ENCODE measurements at regions not wholly inside any gene's neighbourhood (a gene's known extent, or its start where the extent isn't known, plus 50 kb on each side); places are given as distances from the start of the nearest gene placed in this dataset.
"Not testable (repeated sequence)": the region's sequence is repeated elsewhere in the genome, so short reads cannot be mapped to it uniquely, and the experiment has no call there.

- DNase-seq, result no peak
- TF ChIP-seq GATA1 (IDR thresholded peaks at IDR 0.05; ENCODE audit: low read depth, low read length), result no peak
- no peak for TF ChIP-seq POLR2A (IDR thresholded peaks at IDR 0.05; ENCODE audit: low read length)
Observed at GRCh38 chrY:20042993-20043392, 298.5 kb upstream of the KDM5D start.

GRCh38 chrY:20025676-20026075 is 281.1 kb upstream of the KDM5D start:
- TF ChIP-seq GATA1 (IDR thresholded peaks at IDR 0.05; ENCODE audit: low read depth, low read length) (no peak), POLR2A (IDR thresholded peaks at IDR 0.05; ENCODE audit: low read length) (no peak)
- DNase-seq, result peak; percentile 0 to 37

- not testable (repeated sequence) for DNase-seq
Observed at GRCh38 chrY:19993410-19993809, 248.9 kb upstream of the KDM5D start.

DNA sequence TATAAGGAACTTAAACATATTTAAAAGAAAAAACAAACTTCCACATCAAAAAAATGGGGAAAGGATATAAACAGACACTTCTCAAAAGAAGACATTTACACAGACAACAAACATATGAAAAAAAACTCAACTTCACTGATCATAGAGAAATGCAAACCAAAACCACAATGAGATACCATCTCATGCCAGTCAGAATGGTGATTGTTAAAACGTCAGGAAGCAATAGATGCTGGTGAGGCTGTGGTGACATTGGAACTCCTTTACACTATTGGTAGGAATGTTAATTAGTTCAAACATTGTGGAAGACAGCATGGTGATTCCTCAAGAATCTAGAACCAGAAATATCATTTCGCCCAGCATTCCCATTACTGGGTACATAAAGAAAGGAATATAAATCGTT is 228.5 kb upstream of the KDM5D start:
- DNase-seq, result no peak
- no peak for TF ChIP-seq GATA1 (IDR thresholded peaks at IDR 0.05; ENCODE audit: low read depth, low read length)
- TF ChIP-seq POLR2A (IDR thresholded peaks at IDR 0.05; ENCODE audit: low read length), result no peak

DNA sequence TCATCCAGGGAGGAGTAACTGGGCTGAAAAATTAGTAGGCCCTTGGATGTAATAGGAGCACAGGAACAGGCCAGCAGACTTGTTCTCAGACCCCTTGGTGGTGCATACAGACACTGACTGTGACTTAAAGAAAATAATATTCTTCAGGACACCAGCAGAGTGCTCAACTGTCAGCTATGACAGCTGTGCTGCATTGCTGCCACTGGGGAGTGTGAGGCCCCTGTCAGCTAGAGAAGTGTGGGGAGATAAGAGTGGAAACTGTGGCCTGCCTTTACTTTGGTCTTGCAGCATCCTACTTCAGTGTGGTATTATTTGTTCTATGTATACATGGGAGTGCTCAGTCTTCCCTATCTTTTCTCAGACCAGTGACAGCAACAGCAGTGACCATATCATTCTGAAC is 203.2 kb upstream of the KDM5D start:
- DNase-seq, result no peak
- TF ChIP-seq POLR2A (IDR thresholded peaks at IDR 0.05; ENCODE audit: low read length) (no peak), GATA1 (IDR thresholded peaks at IDR 0.05; ENCODE audit: low read depth, low read length) (no peak)

DNA sequence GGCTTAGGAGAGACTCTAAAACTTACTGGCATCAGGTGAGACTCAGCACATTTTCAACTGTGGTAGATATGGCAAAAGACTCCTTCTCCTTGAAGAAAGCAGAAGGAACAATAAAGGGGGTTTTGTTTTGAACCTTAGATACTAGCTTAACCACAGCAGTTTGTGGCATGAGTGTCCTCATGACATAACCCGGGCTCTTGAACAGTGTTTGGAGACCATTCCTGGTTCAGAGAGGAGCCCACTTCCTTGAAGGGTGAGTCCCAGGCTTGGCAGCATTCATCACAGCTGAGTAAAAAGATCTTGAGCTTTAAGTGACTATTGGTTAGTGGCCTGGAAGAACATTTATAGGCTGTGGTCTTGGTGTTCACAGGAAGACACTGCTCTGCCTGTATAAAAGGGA is 154.5 kb upstream of the KDM5D start:
- no peak for DNase-seq
- no peak for TF ChIP-seq GATA1 (IDR thresholded peaks at IDR 0.05; ENCODE audit: low read depth, low read length)

DNA sequence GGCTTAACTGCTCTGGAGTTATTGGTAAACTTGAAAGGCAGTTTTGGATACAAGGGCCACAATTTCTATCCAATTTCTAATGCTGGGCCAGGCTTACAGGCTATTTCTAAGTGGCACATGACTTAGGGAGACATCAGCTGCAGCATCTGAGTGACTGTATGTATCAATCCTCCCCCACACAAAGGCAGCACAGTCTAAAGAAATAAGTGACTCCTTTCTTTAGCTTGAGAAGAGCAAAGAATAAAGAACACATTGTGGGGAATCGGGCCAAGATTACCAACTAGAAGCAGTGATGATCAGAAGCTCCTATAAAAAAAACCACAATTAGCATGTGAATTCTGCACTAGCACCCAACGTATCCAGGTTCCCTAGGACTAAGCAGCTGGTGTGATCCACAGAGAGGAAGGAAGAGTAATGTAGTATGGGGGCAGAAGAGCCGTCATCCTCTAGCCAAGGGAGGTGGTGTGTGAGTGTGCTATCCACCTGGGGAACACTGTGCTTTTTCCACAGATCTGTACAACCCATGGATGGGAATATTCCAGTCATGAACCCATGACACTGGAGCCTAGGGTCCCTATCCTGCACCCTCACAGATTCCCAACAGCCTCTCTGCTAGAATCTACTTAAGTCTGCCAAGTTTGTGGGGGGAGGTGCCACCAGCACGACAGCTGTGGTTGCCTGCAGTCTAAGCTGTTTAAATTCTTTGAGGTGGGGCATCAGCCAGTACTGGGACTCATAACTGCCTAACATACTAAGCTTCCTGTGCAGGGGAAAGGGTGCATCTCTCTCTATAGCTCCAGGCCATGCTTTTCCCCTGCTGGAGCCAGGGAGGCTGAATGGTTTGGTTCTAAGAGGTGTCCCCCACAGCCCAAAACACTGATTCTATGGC is 147.8 kb upstream of the KDM5D start:
- TF ChIP-seq GATA1 (IDR thresholded peaks at IDR 0.05; ENCODE audit: low read depth, low read length) (no peak), POLR2A (IDR thresholded peaks at IDR 0.05; ENCODE audit: low read length) (no peak)
- DNase-seq, result no peak

DNA sequence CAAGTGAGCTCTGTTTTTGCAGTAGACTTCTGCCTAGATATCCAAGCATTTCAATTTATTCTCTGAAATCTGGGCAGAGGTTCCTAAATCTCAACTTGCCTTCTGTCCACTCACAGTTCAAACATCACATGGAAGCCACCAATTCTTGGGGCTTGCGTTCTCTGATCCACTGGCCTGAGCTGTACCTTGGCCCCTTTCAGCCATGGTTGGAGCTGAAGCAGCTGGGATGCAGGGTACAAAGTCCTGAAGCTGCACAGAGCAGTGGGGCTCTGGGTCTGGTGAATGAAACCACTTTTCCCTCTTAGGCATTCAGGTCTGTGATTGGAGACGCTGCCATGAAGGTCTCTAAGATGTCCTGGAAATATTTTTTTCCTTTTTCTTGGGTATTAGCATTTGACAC is 137.6 kb upstream of the KDM5D start:
- DNase-seq, result no peak
- TF ChIP-seq POLR2A (IDR thresholded peaks at IDR 0.05; ENCODE audit: low read length) (no peak), GATA1 (IDR thresholded peaks at IDR 0.05; ENCODE audit: low read depth, low read length) (no peak)

DNA sequence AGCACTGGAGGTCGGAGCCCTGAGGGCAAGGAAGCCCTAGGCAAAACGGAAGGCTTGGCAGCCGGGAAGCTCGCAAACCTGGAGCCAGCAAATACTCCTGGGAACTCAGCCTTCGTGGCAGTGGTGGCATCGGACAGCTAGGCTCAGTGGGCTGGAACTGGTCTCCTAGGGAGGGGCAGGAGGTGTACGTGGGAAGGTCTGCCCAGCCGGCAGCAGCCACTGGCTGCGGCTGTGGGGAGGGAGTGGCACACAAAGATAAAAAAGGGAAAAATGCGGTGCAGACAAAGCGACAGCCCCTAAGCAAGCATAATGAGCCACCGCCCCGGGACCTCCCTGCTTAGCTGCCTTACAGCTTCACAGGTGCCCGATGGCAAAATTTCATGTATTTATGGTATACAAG is 125.2 kb upstream of the KDM5D start:
- no peak for DNase-seq
- no peak for TF ChIP-seq GATA1 (IDR thresholded peaks at IDR 0.05; ENCODE audit: low read depth, low read length)
- no peak for TF ChIP-seq POLR2A (IDR thresholded peaks at IDR 0.05; ENCODE audit: low read length)

- DNase-seq, result no peak
- TF ChIP-seq POLR2A (IDR thresholded peaks at IDR 0.05; ENCODE audit: low read length) (no peak), GATA1 (IDR thresholded peaks at IDR 0.05; ENCODE audit: low read depth, low read length) (no peak)
Observed at GRCh38 chrY:19869281-19869680, 124.8 kb upstream of the KDM5D start.

DNA sequence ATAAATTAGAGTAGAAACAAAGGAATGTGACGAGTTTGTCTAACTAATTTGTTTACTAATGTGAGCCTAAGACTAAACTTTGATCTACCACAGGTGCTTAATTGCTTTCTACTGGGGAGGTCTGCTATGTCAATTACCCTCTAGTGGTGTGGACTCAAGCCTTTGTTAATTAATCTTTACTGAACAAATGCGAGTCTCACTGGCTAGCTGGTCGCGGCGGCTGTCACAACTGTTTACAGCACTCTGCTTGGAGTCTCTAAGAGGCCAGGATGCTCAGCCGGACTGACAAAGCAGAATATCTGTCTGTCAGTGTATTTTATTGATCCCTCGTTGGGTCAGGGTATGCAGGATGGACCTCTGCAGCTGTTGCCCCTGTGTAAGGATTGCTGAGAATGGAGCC is 124.1 kb upstream of the KDM5D start:
- DNase-seq, result no peak
- no peak for TF ChIP-seq POLR2A (IDR thresholded peaks at IDR 0.05; ENCODE audit: low read length)
- no peak for TF ChIP-seq GATA1 (IDR thresholded peaks at IDR 0.05; ENCODE audit: low read depth, low read length)

DNA sequence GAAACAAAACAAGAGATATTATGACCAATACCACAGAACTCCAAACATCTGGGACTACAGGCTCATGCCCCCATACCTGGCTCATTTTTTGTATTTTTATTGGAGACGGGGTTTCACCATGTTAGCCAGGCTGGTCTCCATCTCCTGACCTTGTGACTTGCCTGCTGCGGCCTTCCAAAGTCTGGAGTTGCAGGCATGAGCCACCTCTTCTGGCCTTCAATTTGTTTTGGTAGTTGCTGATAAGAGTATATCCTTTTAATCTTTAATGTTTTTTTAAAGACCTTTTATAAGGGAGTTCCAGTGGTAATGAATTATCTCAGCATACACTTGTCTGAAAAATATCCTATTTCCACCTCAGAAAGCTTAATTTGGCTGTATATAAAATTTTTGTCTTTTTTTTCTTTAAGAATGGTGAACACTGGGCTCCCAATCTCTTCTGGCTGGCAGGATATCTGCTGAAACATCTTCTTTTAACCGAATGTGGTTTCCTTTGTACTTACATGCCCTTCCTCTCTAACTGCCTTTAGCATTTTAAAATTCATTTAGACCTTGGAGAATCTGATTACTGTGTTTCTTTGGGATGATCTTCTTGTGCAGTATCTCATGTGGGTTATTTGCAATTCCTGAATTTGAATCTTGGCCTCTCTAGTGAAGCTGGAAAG is 112.1 kb upstream of the KDM5D start:
- no peak for DNase-seq
- TF ChIP-seq POLR2A (IDR thresholded peaks at IDR 0.05; ENCODE audit: low read length), result no peak
- no peak for TF ChIP-seq GATA1 (IDR thresholded peaks at IDR 0.05; ENCODE audit: low read depth, low read length)

- TF ChIP-seq GATA1 (IDR thresholded peaks at IDR 0.05; ENCODE audit: low read depth, low read length), result no peak
- no peak for TF ChIP-seq POLR2A (IDR thresholded peaks at IDR 0.05; ENCODE audit: low read length)
- DNase-seq, result no peak
Observed at GRCh38 chrY:19842972-19843371, 98.4 kb upstream of the KDM5D start.

- no peak for DNase-seq
Observed at GRCh38 chrY:19824136-19824535, 79.6 kb upstream of the KDM5D start.

GRCh38 chrY:19818546-19818945 is 74.0 kb upstream of the KDM5D start:
- DNase-seq, result no peak
- no peak for TF ChIP-seq POLR2A (IDR thresholded peaks at IDR 0.05; ENCODE audit: low read length)
- TF ChIP-seq GATA1 (IDR thresholded peaks at IDR 0.05; ENCODE audit: low read depth, low read length), result no peak

More at GRCh38 chrY:19824136-19824535, 79.6 kb upstream of the KDM5D start:
- TF ChIP-seq GATA1 (IDR thresholded peaks at IDR 0.05; ENCODE audit: low read depth, low read length), result no peak
- no peak for TF ChIP-seq POLR2A (IDR thresholded peaks at IDR 0.05; ENCODE audit: low read length)
